Neural crest cell (in vitro differentiated cells): ENCODE measurements at regions not wholly inside any gene's neighbourhood (a gene's known extent, or its start where the extent isn't known, plus 50 kb on each side); places are given as distances from the start of the nearest gene placed in this dataset.

Source experiments
- DNase-seq: peaks from one replicate; pipeline ENCODE4 v3.0.0; 2021; ENCODE audit warnings: low read depth, mixed read lengths, low spot score
- H3K27ac Mint-ChIP-seq: one replicate; pipeline ENCODE4 v1.8.0; 2021; ENCODE audit warnings: mild to moderate bottlenecking, mixed read lengths; ENCODE audit not compliant: unreplicated experiment
- H3K27me3 Mint-ChIP-seq: 2 replicates; pipeline ENCODE4 v1.8.0; 2021; ENCODE audit warnings: low read depth, mild to moderate bottlenecking, mixed read lengths
- H3K36me3 Mint-ChIP-seq: 2 replicates; pipeline ENCODE4 v1.8.0; 2021; ENCODE audit warnings: low read depth, mild to moderate bottlenecking, mixed read lengths
- H3K4me1 Mint-ChIP-seq: 2 replicates; pipeline ENCODE4 v1.8.0; 2021; ENCODE audit warnings: mixed read lengths
- H3K4me3 Mint-ChIP-seq: one replicate; pipeline ENCODE4 v1.8.0; 2021; ENCODE audit warnings: mild to moderate bottlenecking, mixed read lengths
- H3K9me3 Mint-ChIP-seq: 2 replicates; pipeline ENCODE4 v1.8.0; 2021; ENCODE audit warnings: mixed read lengths
- CTCF ChIP-seq: fragments of 200-600 bp; sonication (generic); conservative IDR thresholded peaks from 2 replicates; pipeline ENCODE4 v1.5.0; 2021; ENCODE audit warnings: antibody characterized with exemption, mild to moderate bottlenecking

GRCh38 chr18:67715567-67715966 is 199.0 kb upstream of the DSEL start:
- no peak overlapping the region for H3K27ac Mint-ChIP-seq
- no peak for DNase-seq
- H3K27me3 Mint-ChIP-seq, result no peaks in the 10 kb centered on the region
- H3K4me3 Mint-ChIP-seq, result no peak overlapping the region
- no peaks in the 10 kb centered on the region for H3K36me3 Mint-ChIP-seq
- TF ChIP-seq CTCF, result no peak
- no peaks in the 10 kb centered on the region for H3K9me3 Mint-ChIP-seq
- H3K4me1 Mint-ChIP-seq, result no peaks in the 10 kb centered on the region

GRCh38 chr18:67710639-67711038 is 194.1 kb upstream of the DSEL start:
- no peaks in the 10 kb centered on the region for H3K9me3 Mint-ChIP-seq
- peaks cover 4% of the 10 kb centered on the region for H3K4me1 Mint-ChIP-seq
- no peak overlapping the region for H3K4me3 Mint-ChIP-seq
- no peaks in the 10 kb centered on the region for H3K27me3 Mint-ChIP-seq
- peak; percentile 43 for TF ChIP-seq CTCF
- DNase-seq, result no peak
- H3K36me3 Mint-ChIP-seq, result no peaks in the 10 kb centered on the region
- H3K27ac Mint-ChIP-seq, result no peak overlapping the region

- TF ChIP-seq CTCF, result peak; percentile 25
- Mint-ChIP-seq H3K9me3 (peaks cover 1% of the 10 kb centered on the region), H3K27me3 (no peaks in the 10 kb centered on the region), H3K36me3 (no peaks in the 10 kb centered on the region), H3K4me3 (no peak overlapping the region), H3K27ac (no peak overlapping the region), H3K4me1 (peaks cover 6% of the 10 kb centered on the region)
- no peak for DNase-seq
These were observed 189.2 kb upstream of the DSEL start for GRCh38 chr18:67705748-67706147.

GRCh38 chr18:67695684-67696083 is 179.2 kb upstream of the DSEL start:
- no peak overlapping the region for H3K27ac Mint-ChIP-seq
- H3K9me3 Mint-ChIP-seq, result peaks cover under 1% of the 10 kb centered on the region
- no peaks in the 10 kb centered on the region for H3K27me3 Mint-ChIP-seq
- H3K4me1 Mint-ChIP-seq, result no peaks in the 10 kb centered on the region
- no peak overlapping the region for H3K4me3 Mint-ChIP-seq
- H3K36me3 Mint-ChIP-seq, result no peaks in the 10 kb centered on the region
- no peak for DNase-seq
- no peak for TF ChIP-seq CTCF

- DNase-seq, result no peak
- Mint-ChIP-seq H3K36me3 (no peaks in the 10 kb centered on the region), H3K27ac (no peak overlapping the region), H3K4me1 (no peaks in the 10 kb centered on the region), H3K27me3 (no peaks in the 10 kb centered on the region), H3K4me3 (no peak overlapping the region), H3K9me3 (no peaks in the 10 kb centered on the region)
- no peak for TF ChIP-seq CTCF
These were observed 178.3 kb upstream of the DSEL start for GRCh38 chr18:67694787-67695186.

GRCh38 chr18:67692811-67693210 is 176.3 kb upstream of the DSEL start:
- no peak for DNase-seq
- Mint-ChIP-seq H3K27me3 (no peaks in the 10 kb centered on the region), H3K4me3 (no peak overlapping the region), H3K4me1 (no peaks in the 10 kb centered on the region), H3K36me3 (no peaks in the 10 kb centered on the region), H3K9me3 (no peaks in the 10 kb centered on the region), H3K27ac (no peak overlapping the region)
- TF ChIP-seq CTCF, result no peak
